A673 (cell line): ENCODE measurements at regions not wholly inside any gene's neighbourhood (a gene's known extent, or its start where the extent isn't known, plus 50 kb on each side); places are given as distances from the start of the nearest gene placed in this dataset.

ENCODE experiments used
- BruUV-seq: library from RNA; stranded (reverse); fragments of 400-500 nt; replicated peaks from 2 replicates; lab custom pipeline; 2021; lab: Mats Ljungman, UMichigan
- CTCF ChIA-PET: fragments of 300-600 bp; sonication (Branson Sonifier 250); formaldehyde crosslinking; loops from one replicate; lab custom pipeline; 2022; ENCODE audit warnings: antibody characterized with exemption; lab: Charles Lee
- POLR2A ChIA-PET: fragments of 300-600 bp; sonication (Branson Sonifier 250); formaldehyde crosslinking; loops from one replicate; lab custom pipeline; 2022; ENCODE audit warnings: antibody characterized with exemption; ENCODE audit not compliant: low non-redundant PET; lab: Charles Lee
- DNase-seq: peaks from one replicate; pipeline ENCODE4 v3.0.0-alpha.2; 2015; ENCODE audit warnings: low spot score
- H3K27ac ChIP-seq: fragments of 200-600 bp; sonication (generic); 2 replicates; pipeline ENCODE4 v1.5.1; 2016; ENCODE audit warnings: mixed run types, low read depth, mild to moderate bottlenecking, mixed read lengths, antibody characterized with exemption, low read length; ENCODE audit not compliant: poor library complexity, severe bottlenecking
- H3K27me3 ChIP-seq: fragments of 200-600 bp; sonication (generic); replicated peaks from 2 replicates; pipeline ENCODE4 v1.6.1; 2017; ENCODE audit warnings: mixed run types, low read depth, mild to moderate bottlenecking, mixed read lengths, antibody characterized with exemption, low read length; ENCODE audit not compliant: insufficient read depth, poor library complexity
- H3K36me3 ChIP-seq: fragments of 200-600 bp; sonication (generic); 2 replicates; pipeline ENCODE4 v1.6.1; 2016; ENCODE audit warnings: mixed run types, mild to moderate bottlenecking, mixed read lengths, antibody characterized with exemption, low read length; ENCODE audit not compliant: insufficient read depth, poor library complexity, severe bottlenecking
- H3K4me1 ChIP-seq: fragments of 200-600 bp; sonication (generic); 2 replicates; pipeline ENCODE4 v1.6.1; 2017; ENCODE audit warnings: mixed run types, mild to moderate bottlenecking, mixed read lengths, antibody characterized with exemption, low read length; ENCODE audit not compliant: insufficient read depth, poor library complexity, severe bottlenecking
- H3K4me3 ChIP-seq: fragments of 200-600 bp; sonication (generic); 2 replicates; pipeline ENCODE4 v1.5.1; 2016; ENCODE audit warnings: low read depth, mixed run types, mild to moderate bottlenecking, mixed read lengths, low read length; ENCODE audit not compliant: poor library complexity, severe bottlenecking
- H3K9me3 ChIP-seq: fragments of 200-600 bp; sonication (generic); 2 replicates; pipeline ENCODE4 v1.6.1; 2016; ENCODE audit warnings: mixed run types, low read depth, mild to moderate bottlenecking, mixed read lengths, antibody characterized with exemption, low read length; ENCODE audit not compliant: poor library complexity, severe bottlenecking
- CTCF ChIP-seq: fragments of 300-800, 200-600 bp; sonication (generic); conservative IDR thresholded peaks from 2 replicates; pipeline ENCODE4 v1.5.1; 2017; ENCODE audit warnings: low read depth, mild to moderate bottlenecking, antibody characterized with exemption, low read length, moderate library complexity, mixed read lengths
- EZH2 ChIP-seq: fragments of 200-600 bp; sonication (generic); IDR thresholded peaks from 2 replicates; pipeline ENCODE4 v1.6.1; 2017; ENCODE audit warnings: borderline replicate concordance, low read depth, mild to moderate bottlenecking, mixed read lengths, antibody characterized with exemption, low read length; ENCODE audit not compliant: poor library complexity, severe bottlenecking
- intact Hi-C: fragments of 100-400 bp; cut with micrococcal nuclease; formaldehyde crosslinking; loops from one replicate; pipeline ENCODE4 v1.10.0; 2022; ENCODE audit not compliant: unreplicated experiment

- H3K27ac ChIP-seq: no peak overlapping the region
- POLR2A ChIA-PET: no interaction called here
- no TSS peak for BruUV-seq
Measured at GRCh38 chr4:14078326-14078725, 450.8 kb upstream of the BOD1L1 start.

GRCh38 chr4:14079601-14080000, 452.1 kb upstream of the BOD1L1 start:
- ChIA-PET POLR2A (interaction anchor here (0.6 kb wide), 1 partner anchor 237 kb away, joined by 6 read pairs; no protein-coding TSS in a partner anchor), CTCF (no interaction called here)
- H3K4me1 ChIP-seq: peaks cover 6% of the 10 kb centered on the region
- H3K27ac ChIP-seq: no peak overlapping the region
- no peaks in the 10 kb centered on the region for H3K27me3 ChIP-seq
- intact Hi-C loops: no loop called here
- TF ChIP-seq CTCF (no peak), EZH2 (no peak)
- H3K4me3 ChIP-seq: no peak overlapping the region
- DNase-seq: no peak
- BruUV-seq: no TSS peak
- H3K9me3 ChIP-seq: no peaks in the 10 kb centered on the region
- no peaks in the 10 kb centered on the region for H3K36me3 ChIP-seq

More at GRCh38 chr4:14078326-14078725, 450.8 kb upstream of the BOD1L1 start:
- TF ChIP-seq EZH2 (no peak), CTCF (no peak)
- intact Hi-C loops: no loop called here
- Histone ChIP-seq H3K27me3 (no peaks in the 10 kb centered on the region), H3K9me3 (no peaks in the 10 kb centered on the region), H3K4me1 (peaks cover 6% of the 10 kb centered on the region), H3K4me3 (no peak overlapping the region), H3K36me3 (no peaks in the 10 kb centered on the region)
- no peak for DNase-seq
- CTCF ChIA-PET: no interaction called here

GRCh38 chr4:14083150-14083549, 455.6 kb upstream of the BOD1L1 start:
- H3K27me3 ChIP-seq: no peaks in the 10 kb centered on the region
- BruUV-seq: no TSS peak
- no peaks in the 10 kb centered on the region for H3K9me3 ChIP-seq
- POLR2A ChIA-PET: interaction anchor here (0.6 kb wide), 1 partner anchor 584 kb away, joined by 5 read pairs; no protein-coding TSS in a partner anchor
- no peaks in the 10 kb centered on the region for H3K36me3 ChIP-seq
- DNase-seq: no peak
- TF ChIP-seq EZH2 (no peak), CTCF (no peak)
- no peak overlapping the region for H3K27ac ChIP-seq
- intact Hi-C loops: no loop called here
- CTCF ChIA-PET: no interaction called here
- no peak overlapping the region for H3K4me3 ChIP-seq
- H3K4me1 ChIP-seq: peaks cover 6% of the 10 kb centered on the region
